GM12878 (cell line): ENCODE measurements at regions not wholly inside any gene's neighbourhood (a gene's known extent, or its start where the extent isn't known, plus 50 kb on each side); places are given as distances from the start of the nearest gene placed in this dataset.

ENCODE experiments used
- BHLHE40 ChIP-seq, 2 experiments: fragments of 450-650 bp in 1 of 2; IDR thresholded peaks; 2 replicates each; pipeline ENCODE4 v1.6.1; 2011 to 2017; ENCODE audit warnings: low read depth in 2 of 2, borderline replicate concordance in 1 of 2, improper control_type of control experiment in 1 of 2, low read length in 1 of 2, mild to moderate bottlenecking in 1 of 2
- BRCA1 ChIP-seq: IDR thresholded peaks from 2 replicates; pipeline ENCODE4 v1.6.1; 2011; ENCODE audit warnings: low read depth, low read length, improper control_type of control experiment
- CBFB ChIP-seq: IDR thresholded peaks from 2 replicates; pipeline ENCODE4 v1.6.1; 2016; ENCODE audit warnings: antibody characterized with exemption, low read depth
- CREB1 ChIP-seq: IDR thresholded peaks from 2 replicates; pipeline ENCODE4 v1.6.1; 2012; ENCODE audit warnings: low read depth, mild to moderate bottlenecking, inconsistent platforms
- ELK1 ChIP-seq: IDR thresholded peaks from 2 replicates; pipeline ENCODE4 v1.6.1; 2012; ENCODE audit warnings: low read depth, low read length, improper control_type of control experiment
- NFYA ChIP-seq: IDR thresholded peaks from 2 replicates; pipeline ENCODE4 v1.6.1; 2011; ENCODE audit warnings: low read depth, mild to moderate bottlenecking, low read length, improper control_type of control experiment, borderline replicate concordance
- RCOR1 ChIP-seq: conservative IDR thresholded peaks from 2 replicates; pipeline ENCODE4 v1.6.1; 2012; ENCODE audit warnings: low read depth, low read length, improper control_type of control experiment
- TF ChIP-seq, protein P1 (sequence below), 3 experiments: IDR thresholded peaks in 2 of 3; conservative IDR thresholded peaks in 1 of 3; 2 replicates each; pipeline ENCODE4 v1.5.1; 2011; ENCODE audit warnings: low read depth in 3 of 3, low read length in 3 of 3, mild to moderate bottlenecking in 3 of 3, control low read depth in 2 of 3, moderate library complexity in 2 of 3, inconsistent platforms in 1 of 3, mixed read lengths in 1 of 3; ENCODE audit not compliant: control insufficient read depth in 2 of 3, insufficient read depth in 1 of 3; ENCODE audit errors: extremely low read depth in 1 of 3

- TF ChIP-seq NFYA: no peak
- TF ChIP-seq BHLHE40 (IDR thresholded peaks at IDR 0.05; ENCODE audit: borderline replicate concordance in 1 of 2, low read depth in 2 of 2, low read length in 1 of 2): no peak
- TF ChIP-seq RCOR1: no peak
- TF ChIP-seq, protein P1, sequence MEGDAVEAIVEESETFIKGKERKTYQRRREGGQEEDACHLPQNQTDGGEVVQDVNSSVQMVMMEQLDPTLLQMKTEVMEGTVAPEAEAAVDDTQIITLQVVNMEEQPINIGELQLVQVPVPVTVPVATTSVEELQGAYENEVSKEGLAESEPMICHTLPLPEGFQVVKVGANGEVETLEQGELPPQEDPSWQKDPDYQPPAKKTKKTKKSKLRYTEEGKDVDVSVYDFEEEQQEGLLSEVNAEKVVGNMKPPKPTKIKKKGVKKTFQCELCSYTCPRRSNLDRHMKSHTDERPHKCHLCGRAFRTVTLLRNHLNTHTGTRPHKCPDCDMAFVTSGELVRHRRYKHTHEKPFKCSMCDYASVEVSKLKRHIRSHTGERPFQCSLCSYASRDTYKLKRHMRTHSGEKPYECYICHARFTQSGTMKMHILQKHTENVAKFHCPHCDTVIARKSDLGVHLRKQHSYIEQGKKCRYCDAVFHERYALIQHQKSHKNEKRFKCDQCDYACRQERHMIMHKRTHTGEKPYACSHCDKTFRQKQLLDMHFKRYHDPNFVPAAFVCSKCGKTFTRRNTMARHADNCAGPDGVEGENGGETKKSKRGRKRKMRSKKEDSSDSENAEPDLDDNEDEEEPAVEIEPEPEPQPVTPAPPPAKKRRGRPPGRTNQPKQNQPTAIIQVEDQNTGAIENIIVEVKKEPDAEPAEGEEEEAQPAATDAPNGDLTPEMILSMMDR (IDR thresholded peaks at IDR 0.05 in 2 of 3, conservative IDR thresholded peaks at IDR 0.05 in 1 of 3; ENCODE audit: control insufficient read depth in 2 of 3, extremely low read depth in 1 of 3, insufficient read depth in 1 of 3, low read depth in 3 of 3, low read length in 3 of 3): no peak
- no peak for TF ChIP-seq ELK1
- no peak for TF ChIP-seq CBFB
- no peak for TF ChIP-seq CREB1
- no peak for TF ChIP-seq BRCA1
These were observed 335.7 kb upstream of the PHF14 start for GRCh38 chr7:10637991-10638390.
